ENCODE measurements at regions not wholly inside any gene's neighbourhood (a gene's known extent, or its start where the extent isn't known, plus 50 kb on each side); places are given as distances from the start of the nearest gene placed in this dataset.

DNA sequence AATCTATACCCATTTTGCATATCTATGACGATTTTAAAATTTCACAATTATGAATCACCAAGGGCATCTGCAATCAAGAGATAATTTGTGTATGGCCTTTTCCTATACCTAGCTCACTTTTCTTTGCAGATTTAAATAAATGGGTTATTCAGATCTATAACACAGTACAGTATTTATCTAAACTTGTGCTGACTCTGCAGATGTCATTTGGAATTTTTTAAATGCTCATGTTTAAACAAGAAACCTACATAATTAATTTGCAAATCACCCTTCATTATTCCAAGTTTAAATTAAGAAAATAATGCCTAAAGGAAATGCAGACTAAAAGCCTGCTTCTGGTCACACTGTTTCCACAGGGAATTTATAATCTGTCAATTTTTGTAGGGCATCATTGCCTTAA is 284.2 kb downstream of the SI start:
- TF ChIP-seq CTCF (IDR thresholded peaks at IDR 0.05) (no peak), POLR2A (IDR thresholded peaks at IDR 0.05) (no peak), EP300 (IDR thresholded peaks at IDR 0.05) (no peak), POLR2AphosphoS5 (IDR thresholded peaks at IDR 0.05) (no peak)

Measured in gastroesophageal sphincter (tissue), 3 donors.